ENCODE measurements at regions not wholly inside any gene's neighbourhood (a gene's known extent, or its start where the extent isn't known, plus 50 kb on each side); places are given as distances from the start of the nearest gene placed in this dataset.
A peak's percentile ranks its signal among the peaks of the same experiment; 100 is the strongest.

GRCh38 chr4:175263537-175263936 is 345.4 kb downstream of the ADAM29 start:
- BruUV-seq (replicated peaks): no TSS peak

GRCh38 chr4:175271010-175271630 is 353.0 kb downstream of the ADAM29 start:
- POLR2A ChIA-PET: no interaction called here
- Mint-ChIP-seq H3K9me3 (ENCODE audit: unreplicated experiment) (no peaks in the 10 kb centered on the region), H3K4me3 (ENCODE audit: unreplicated experiment) (no peak overlapping the region), H3K4me1 (ENCODE audit: insufficient read depth, unreplicated experiment) (no peaks in the 10 kb centered on the region), H3K27ac (ENCODE audit: low read depth, unreplicated experiment) (no peak overlapping the region), H3K27me3 (ENCODE audit: insufficient read depth, unreplicated experiment) (no peaks in the 10 kb centered on the region), H3K36me3 (ENCODE audit: insufficient read depth, unreplicated experiment) (no peaks in the 10 kb centered on the region)
- no peak for TF ChIP-seq CTCF (IDR thresholded peaks at IDR 0.05; ENCODE audit: unreplicated experiment)
- CTCF ChIA-PET: interaction anchor here (0.7 kb wide), 1 partner anchor 484 kb away, joined by 3 read pairs; no protein-coding TSS in a partner anchor
- BruUV-seq (replicated peaks): no TSS peak
- DNase-seq (ENCODE audit: unreplicated experiment): no peak
- intact Hi-C loops (cut with micrococcal nuclease): no loop called here

More at GRCh38 chr4:175263537-175263936, 345.4 kb downstream of the ADAM29 start:
- H3K4me3 Mint-ChIP-seq (ENCODE audit: unreplicated experiment): no peak overlapping the region
- no peaks in the 10 kb centered on the region for H3K9me3 Mint-ChIP-seq (ENCODE audit: unreplicated experiment)
- H3K27me3 Mint-ChIP-seq (ENCODE audit: insufficient read depth, unreplicated experiment): no peaks in the 10 kb centered on the region
- CTCF ChIA-PET: no interaction called here
- H3K27ac Mint-ChIP-seq (ENCODE audit: low read depth, unreplicated experiment): no peak overlapping the region
- H3K36me3 Mint-ChIP-seq (ENCODE audit: insufficient read depth, unreplicated experiment): no peaks in the 10 kb centered on the region
- no peak for TF ChIP-seq CTCF (IDR thresholded peaks at IDR 0.05; ENCODE audit: unreplicated experiment)
- H3K4me1 Mint-ChIP-seq (ENCODE audit: insufficient read depth, unreplicated experiment): no peaks in the 10 kb centered on the region
- DNase-seq (ENCODE audit: unreplicated experiment): no peak
- intact Hi-C loops (cut with micrococcal nuclease): no loop called here
- POLR2A ChIA-PET: interaction anchor here (0.6 kb wide), 1 partner anchor 468 kb away, joined by 4 read pairs; no protein-coding TSS in a partner anchor

GRCh38 chr4:175273995-175274753 is 356.0 kb downstream of the ADAM29 start:
- ChIA-PET POLR2A (no interaction called here), CTCF (interaction anchor here (0.9 kb wide), 1 partner anchor 510 kb away, joined by 3 read pairs; no protein-coding TSS in a partner anchor)
- Mint-ChIP-seq H3K4me3 (ENCODE audit: unreplicated experiment) (no peak overlapping the region), H3K9me3 (ENCODE audit: unreplicated experiment) (no peaks in the 10 kb centered on the region), H3K36me3 (ENCODE audit: insufficient read depth, unreplicated experiment) (no peaks in the 10 kb centered on the region), H3K27ac (ENCODE audit: low read depth, unreplicated experiment) (no peak overlapping the region), H3K4me1 (ENCODE audit: insufficient read depth, unreplicated experiment) (no peaks in the 10 kb centered on the region), H3K27me3 (ENCODE audit: insufficient read depth, unreplicated experiment) (no peaks in the 10 kb centered on the region)
- BruUV-seq (replicated peaks): no TSS peak
- intact Hi-C loops (cut with micrococcal nuclease): no loop called here
- DNase-seq (ENCODE audit: unreplicated experiment): peak; percentile 9
- TF ChIP-seq CTCF (IDR thresholded peaks at IDR 0.05; ENCODE audit: unreplicated experiment): no peak

GRCh38 chr4:175277816-175278215 is 359.7 kb downstream of the ADAM29 start:
- CTCF ChIA-PET: no interaction called here

More at GRCh38 chr4:175277816-175278215, 359.7 kb downstream of the ADAM29 start:
- TF ChIP-seq CTCF (IDR thresholded peaks at IDR 0.05; ENCODE audit: unreplicated experiment): no peak
- POLR2A ChIA-PET: no interaction called here
- BruUV-seq (replicated peaks): no TSS peak
- Mint-ChIP-seq H3K4me3 (ENCODE audit: unreplicated experiment) (no peak overlapping the region), H3K27me3 (ENCODE audit: insufficient read depth, unreplicated experiment) (no peaks in the 10 kb centered on the region), H3K4me1 (ENCODE audit: insufficient read depth, unreplicated experiment) (no peaks in the 10 kb centered on the region), H3K27ac (ENCODE audit: low read depth, unreplicated experiment) (no peak overlapping the region), H3K36me3 (ENCODE audit: insufficient read depth, unreplicated experiment) (no peaks in the 10 kb centered on the region), H3K9me3 (ENCODE audit: unreplicated experiment) (no peaks in the 10 kb centered on the region)
- intact Hi-C loops (cut with micrococcal nuclease): no loop called here
- DNase-seq (ENCODE audit: unreplicated experiment): no peak
